ENCODE measurements at regions not wholly inside any gene's neighbourhood (a gene's known extent, or its start where the extent isn't known, plus 50 kb on each side); places are given as distances from the start of the nearest gene placed in this dataset.
"Not testable (repeated sequence)": the region's sequence is repeated elsewhere in the genome, so short reads cannot be mapped to it uniquely, and the experiment has no call there.

DNA sequence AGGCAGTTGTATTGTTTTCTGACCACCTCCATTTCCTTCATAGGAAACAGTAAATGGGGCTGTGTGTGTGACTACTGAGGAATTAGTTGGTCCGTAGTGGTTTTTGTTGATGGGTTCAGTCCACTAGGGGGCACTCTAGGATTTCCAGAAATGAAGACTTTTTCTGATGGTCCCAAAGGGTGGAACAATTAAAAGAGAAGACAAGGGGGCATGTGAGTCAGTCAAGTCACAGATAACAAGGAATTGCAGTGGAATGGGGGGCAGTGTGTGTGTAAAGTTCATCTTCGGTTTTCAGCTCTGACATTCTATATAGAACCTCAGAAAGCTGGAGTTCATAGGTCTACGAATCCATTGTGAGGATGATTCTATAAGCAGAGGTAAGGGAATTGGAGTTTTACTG, 186.6 kb upstream of the OR4E1 start:
- peak; percentile 47 for DNase-seq

DNA sequence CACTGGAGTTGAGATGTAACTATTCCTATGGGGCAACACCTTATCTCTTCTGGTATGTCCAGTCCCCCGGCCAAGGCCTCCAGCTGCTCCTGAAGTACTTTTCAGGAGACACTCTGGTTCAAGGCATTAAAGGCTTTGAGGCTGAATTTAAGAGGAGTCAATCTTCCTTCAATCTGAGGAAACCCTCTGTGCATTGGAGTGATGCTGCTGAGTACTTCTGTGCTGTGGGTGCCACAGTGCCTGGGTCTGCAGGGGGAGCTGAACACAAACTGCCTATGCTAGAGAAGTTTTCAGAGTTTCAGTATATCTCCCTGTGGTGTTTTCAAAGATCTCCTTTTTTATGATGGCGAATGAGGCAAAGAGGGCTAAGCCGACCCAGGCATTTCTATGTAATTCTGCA, 179.2 kb upstream of the OR4E1 start:
- in situ Hi-C loops (cut with HindIII; ENCODE audit: low pct_ligation_motif_present, low pct_unique_long_range_greater_than_20kb, low sequenced_read_pairs) = no loop called here
- DNase-seq = no peak

More for the DNA sequence above, 186.6 kb upstream of the OR4E1 start:
- in situ Hi-C loops (cut with HindIII; ENCODE audit: low pct_ligation_motif_present, low pct_unique_long_range_greater_than_20kb, low sequenced_read_pairs) = no loop called here

DNA sequence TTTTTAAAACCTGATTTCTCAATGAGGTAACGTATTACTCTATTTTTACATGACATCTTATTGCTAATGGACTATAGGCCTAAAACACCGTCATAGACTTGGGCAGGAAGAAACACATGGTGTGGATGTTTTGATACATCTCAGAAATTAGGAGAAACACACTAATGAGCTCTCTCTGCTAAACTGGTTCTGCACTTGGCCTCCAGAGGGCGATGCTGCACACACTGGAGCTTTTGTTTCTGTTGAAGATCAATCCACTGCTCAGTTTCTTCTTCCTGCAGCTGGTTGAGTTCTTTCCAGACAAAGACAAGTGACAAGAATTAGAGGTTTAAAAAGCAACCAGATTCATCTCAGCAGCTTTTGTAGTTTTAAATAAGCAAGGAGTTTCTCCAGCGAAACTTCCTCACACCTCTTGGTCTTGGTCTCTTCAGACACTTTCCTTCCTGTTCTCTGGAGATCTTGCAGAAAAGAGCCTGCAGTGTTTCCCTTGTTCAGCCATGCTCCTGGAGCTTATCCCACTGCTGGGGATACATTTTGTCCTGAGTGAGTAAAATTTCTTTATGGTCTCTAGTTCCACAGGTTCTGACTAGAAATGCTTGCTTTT, 178.5 kb upstream of the OR4E1 start:
- in situ Hi-C loops (cut with HindIII; ENCODE audit: low pct_ligation_motif_present, low pct_unique_long_range_greater_than_20kb, low sequenced_read_pairs) = no loop called here
- DNase-seq = peak; percentile 36

DNA sequence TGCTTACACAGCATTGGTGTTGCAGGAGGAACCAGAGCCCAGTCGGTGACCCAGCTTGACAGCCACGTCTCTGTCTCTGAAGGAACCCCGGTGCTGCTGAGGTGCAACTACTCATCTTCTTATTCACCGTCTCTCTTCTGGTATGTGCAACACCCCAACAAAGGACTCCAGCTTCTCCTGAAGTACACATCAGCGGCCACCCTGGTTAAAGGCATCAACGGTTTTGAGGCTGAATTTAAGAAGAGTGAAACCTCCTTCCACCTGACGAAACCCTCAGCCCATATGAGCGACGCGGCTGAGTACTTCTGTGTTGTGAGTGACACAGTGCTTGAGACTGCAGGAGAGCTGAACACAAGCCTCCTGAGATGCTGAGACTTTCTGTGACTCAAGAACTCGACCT, 173.3 kb upstream of the OR4E1 start:
- DNase-seq; in situ Hi-C loops (cut with HindIII; ENCODE audit: low pct_ligation_motif_present, low pct_unique_long_range_greater_than_20kb, low sequenced_read_pairs): not testable (repeated sequence)

DNA sequence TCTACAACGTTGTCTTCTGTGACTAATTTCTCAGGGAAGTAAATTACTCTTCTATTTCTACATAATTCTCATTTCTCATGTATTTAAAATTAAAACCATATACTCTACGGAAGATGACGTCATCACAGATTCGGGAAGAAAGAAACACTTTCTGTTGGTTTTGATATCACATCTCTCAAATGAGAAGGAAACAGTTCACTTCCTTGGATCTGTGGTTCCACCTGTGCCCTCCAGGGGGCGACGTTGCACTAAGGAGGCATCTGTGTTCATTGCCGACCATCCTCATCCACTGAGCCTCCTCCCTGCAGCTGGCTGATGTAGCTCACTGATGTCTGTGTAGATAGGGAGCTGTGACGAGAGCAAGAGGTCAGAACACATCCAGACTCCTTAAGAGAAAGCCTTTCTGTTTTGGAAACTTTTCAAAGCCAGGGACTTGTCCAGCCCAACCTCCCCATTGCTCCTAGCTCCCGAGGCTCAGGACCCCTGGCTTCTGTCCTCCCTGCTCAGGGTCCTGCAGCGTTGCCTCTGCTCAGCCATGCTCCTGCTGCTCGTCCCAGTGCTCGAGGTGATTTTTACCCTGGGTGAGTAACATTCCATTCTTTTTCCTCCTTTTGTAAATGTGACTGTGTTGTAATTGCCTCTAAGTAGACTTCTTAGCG, 172.7 kb upstream of the OR4E1 start:
- in situ Hi-C loops (cut with HindIII; ENCODE audit: low pct_ligation_motif_present, low pct_unique_long_range_greater_than_20kb, low sequenced_read_pairs) = no loop called here
- DNase-seq = peak; percentile 28

DNA sequence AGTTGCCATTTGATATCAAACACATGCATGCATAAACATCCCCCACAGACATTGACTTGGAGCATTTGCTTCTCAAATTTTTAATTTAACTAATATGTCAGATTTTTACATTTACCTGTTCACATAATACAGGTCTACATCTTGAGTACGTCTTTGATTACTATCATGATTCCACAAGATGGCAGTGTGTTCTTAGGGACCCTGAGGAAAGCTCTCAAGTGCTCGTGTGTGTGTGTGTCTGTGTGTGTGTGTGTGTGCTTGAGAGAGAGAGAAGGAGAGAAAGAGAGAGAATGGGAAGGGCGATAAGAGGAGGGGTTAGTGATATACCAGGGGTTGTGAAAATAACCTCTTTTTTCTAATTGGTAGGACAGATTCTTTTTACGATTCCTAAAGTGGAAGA, 167.1 kb upstream of the OR4E1 start:
- in situ Hi-C loops (cut with HindIII; ENCODE audit: low pct_ligation_motif_present, low pct_unique_long_range_greater_than_20kb, low sequenced_read_pairs) = no loop called here
- peak; percentile 18 for DNase-seq

DNA sequence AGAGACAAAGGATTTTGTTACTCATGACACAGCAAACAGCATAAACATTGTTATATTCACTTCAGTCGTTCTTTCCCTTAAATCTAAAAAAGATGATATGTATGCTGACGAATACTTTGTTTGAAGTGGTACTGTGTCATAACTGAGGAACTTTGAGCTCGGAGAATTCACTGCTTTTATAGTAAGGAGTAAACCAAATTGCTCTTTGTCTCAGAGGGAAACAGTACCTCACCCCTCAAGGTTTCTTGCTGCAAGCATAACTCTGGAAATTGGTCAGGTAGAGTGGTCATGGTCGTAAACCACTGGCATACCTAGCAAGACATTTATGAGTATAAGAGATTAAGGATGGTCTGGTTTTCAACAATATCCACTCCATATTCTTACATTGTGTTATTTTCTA, 160.2 kb upstream of the OR4E1 start:
- in situ Hi-C loops (cut with HindIII; ENCODE audit: low pct_ligation_motif_present, low pct_unique_long_range_greater_than_20kb, low sequenced_read_pairs) = no loop called here
- no peak for DNase-seq

DNA sequence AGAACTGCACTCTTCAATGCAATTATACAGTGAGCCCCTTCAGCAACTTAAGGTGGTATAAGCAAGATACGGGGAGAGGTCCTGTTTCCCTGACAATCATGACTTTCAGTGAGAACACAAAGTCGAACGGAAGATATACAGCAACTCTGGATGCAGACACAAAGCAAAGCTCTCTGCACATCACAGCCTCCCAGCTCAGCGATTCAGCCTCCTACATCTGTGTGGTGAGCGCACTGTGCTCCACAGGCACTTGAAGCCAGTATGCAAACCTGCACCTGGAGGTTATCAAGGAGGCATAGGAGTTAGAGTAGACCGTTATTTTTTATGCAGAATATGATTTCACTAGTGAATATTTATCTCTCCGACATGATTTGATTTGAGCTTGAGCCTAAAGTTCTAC, 152.2 kb upstream of the OR4E1 start:
- in situ Hi-C loops (cut with HindIII; ENCODE audit: low pct_ligation_motif_present, low pct_unique_long_range_greater_than_20kb, low sequenced_read_pairs) = no loop called here

DNA sequence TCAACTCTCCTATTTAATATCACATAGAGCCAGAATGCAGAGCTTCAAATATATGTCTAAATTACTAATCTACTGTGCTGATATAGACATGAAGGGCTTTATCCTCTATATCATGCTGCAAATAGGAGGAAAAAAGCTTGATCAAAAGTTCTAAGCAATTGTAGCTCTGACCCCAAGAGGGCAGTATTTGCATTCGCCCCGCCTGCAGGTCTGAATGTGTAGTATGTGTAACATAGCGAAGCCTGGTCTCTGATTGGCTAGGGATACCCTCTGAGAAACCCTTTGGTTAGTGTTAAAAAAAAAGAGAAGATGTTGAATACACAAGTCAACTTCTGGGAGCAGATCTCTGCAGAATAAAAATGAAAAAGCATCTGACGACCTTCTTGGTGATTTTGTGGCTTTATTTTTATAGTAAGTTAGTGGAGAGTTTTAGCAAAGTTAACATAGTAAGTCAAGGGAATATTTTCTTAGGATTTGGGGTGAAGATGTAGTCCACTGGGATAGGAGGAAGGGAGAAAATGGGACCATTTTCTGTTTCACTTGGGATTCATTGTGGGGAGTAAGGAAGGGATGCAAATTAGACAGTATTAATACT, 151.6 kb upstream of the OR4E1 start:
- in situ Hi-C loops (cut with HindIII; ENCODE audit: low pct_ligation_motif_present, low pct_unique_long_range_greater_than_20kb, low sequenced_read_pairs) = no loop called here
- DNase-seq = peak; percentile 42

More for the DNA sequence above, 152.2 kb upstream of the OR4E1 start:
- no peak for DNase-seq

DNA sequence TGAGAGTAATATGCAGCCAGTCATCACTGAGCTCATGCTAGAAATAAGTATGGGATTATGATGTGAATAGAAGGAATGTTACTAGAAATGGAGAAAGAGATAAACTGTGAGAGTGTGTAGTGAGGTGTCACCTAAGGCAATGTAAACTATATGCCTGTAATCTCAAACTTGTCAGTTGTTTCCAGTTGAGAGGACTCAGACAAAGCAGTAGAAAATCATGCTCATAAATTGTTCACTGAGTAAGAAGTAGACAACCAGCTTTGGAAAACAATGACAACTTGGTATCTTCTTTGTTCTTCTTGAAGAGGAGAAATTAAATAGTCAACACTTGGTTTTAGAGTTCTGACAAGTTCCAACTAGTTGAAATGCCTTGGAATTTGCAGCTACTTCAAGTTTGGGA, 148.5 kb upstream of the OR4E1 start:
- in situ Hi-C loops (cut with HindIII; ENCODE audit: low pct_ligation_motif_present, low pct_unique_long_range_greater_than_20kb, low sequenced_read_pairs) = no loop called here
- no peak for DNase-seq

DNA sequence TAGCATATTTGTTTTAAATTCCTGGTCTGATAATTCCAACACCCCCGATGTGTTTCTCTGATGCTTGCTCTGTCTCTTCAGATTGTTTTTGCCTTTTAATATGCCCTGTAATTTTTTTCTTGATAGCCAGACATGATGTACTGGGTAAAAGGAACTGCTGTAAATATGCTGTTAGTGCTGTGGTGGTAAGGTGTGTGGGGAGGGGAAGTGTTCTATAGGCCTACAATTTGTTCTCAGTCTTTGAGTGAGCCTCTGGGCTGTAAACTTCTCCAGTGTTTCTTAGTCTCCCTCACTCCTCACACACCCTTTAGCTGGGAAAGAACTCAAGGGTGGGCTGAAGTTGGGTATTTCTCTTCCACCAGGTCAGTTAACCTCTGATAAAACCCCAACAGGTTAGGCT, 147.0 kb upstream of the OR4E1 start:
- in situ Hi-C loops (cut with HindIII; ENCODE audit: low pct_ligation_motif_present, low pct_unique_long_range_greater_than_20kb, low sequenced_read_pairs) = no loop called here
- DNase-seq = no peak

DNA sequence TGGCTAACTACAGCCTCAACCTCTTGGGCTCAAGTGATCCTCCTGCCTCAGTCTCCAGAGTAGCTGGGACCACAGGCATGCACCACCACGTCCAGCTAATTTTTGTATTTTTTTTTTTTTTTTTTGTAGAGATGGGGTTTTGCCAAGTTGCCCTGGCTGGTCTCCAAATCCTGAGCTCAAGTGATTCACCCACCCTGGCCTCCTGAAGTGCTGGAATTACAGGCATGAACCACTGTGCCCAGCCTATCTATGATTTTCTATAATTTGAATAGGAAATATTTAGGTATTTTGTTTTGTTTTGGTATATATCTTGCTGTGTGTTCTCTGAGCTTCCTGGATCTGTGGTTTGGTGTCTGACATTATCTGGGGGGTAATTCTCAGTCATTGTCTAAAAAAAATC, 146.3 kb upstream of the OR4E1 start:
- in situ Hi-C loops (cut with HindIII; ENCODE audit: low pct_ligation_motif_present, low pct_unique_long_range_greater_than_20kb, low sequenced_read_pairs); DNase-seq: not testable (repeated sequence)

DNA sequence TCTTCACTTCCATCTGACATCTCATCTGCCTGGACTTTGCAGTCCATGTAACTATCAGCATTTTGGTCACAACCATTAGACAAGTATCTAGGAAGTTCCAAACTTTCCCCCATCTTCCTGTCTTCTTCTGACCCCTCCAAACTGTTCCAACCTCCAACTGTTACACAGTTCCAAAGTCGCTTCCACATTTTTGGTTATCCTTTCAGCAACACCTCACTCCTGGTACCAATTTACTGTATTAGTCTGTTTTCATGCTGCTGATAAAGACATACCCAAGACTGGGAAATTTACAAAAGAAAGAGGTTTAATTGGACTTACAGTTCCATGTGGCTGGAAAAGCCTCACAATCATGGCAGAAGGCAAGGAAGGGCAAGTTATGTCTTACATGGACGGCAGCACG, 143.4 kb upstream of the OR4E1 start:
- in situ Hi-C loops (cut with HindIII; ENCODE audit: low pct_ligation_motif_present, low pct_unique_long_range_greater_than_20kb, low sequenced_read_pairs); DNase-seq: not testable (repeated sequence)

DNA sequence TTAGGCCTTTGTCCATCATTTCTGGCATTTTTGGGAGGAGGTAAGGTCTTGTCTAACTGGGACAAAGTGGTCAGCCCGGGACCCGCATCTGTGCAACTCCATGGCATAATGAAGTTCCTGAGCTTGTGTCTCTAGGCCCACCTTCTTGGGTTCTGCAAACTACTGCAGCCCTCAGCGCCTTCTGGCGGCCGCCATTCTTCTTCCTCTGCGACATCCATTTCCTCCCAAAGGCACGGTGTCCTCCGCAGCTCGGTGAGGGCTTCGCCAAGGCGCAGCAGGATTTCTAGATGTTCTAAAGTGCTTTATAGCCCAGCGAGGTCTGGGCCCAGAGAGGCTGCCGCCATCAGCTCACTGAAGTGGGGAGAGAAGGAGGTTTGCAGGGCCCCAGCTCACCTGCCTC, 134.4 kb upstream of the OR4E1 start:
- no peak for DNase-seq
- in situ Hi-C loops (cut with HindIII; ENCODE audit: low pct_ligation_motif_present, low pct_unique_long_range_greater_than_20kb, low sequenced_read_pairs) = no loop called here

DNA sequence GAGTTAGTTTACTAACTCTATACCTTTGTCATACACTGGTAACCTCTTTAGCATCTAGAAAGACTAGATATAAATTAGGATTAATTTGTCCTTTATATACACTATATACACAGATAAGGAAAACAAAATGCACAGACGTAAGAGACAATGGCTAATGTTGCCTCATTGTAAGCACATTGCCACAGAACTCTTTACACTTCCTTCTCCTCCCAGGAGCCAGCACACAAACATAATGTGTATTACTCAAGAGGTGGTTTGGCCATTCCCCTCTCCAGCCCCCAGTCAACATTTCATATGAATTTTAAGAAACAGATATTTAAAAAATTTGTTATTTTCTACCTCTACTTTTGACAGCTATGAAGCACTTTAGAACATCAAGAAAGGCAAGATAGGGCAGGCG, 131.4 kb upstream of the OR4E1 start:
- in situ Hi-C loops (cut with HindIII; ENCODE audit: low pct_ligation_motif_present, low pct_unique_long_range_greater_than_20kb, low sequenced_read_pairs) = no loop called here
- DNase-seq = no peak

DNA sequence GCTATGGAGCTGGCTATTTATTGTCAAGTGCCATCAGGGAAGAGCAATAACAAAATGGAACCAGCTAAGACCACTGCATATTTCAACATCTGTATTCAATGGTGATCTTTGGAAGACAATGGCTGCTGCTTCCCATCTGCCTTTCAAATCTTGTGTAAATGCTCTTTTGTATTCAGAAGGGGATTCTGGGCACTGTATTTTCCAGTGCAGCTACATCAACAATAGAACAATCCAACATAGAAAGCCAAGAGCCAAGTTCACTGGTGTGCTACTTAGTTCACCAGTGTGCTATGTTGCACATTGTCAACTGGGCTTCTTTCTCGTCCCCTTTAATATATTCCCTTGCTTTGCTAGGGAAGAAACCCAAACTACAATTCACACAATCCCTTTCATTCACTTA, 128.8 kb upstream of the OR4E1 start:
- in situ Hi-C loops (cut with HindIII; ENCODE audit: low pct_ligation_motif_present, low pct_unique_long_range_greater_than_20kb, low sequenced_read_pairs) = no loop called here
- DNase-seq = no peak

DNA sequence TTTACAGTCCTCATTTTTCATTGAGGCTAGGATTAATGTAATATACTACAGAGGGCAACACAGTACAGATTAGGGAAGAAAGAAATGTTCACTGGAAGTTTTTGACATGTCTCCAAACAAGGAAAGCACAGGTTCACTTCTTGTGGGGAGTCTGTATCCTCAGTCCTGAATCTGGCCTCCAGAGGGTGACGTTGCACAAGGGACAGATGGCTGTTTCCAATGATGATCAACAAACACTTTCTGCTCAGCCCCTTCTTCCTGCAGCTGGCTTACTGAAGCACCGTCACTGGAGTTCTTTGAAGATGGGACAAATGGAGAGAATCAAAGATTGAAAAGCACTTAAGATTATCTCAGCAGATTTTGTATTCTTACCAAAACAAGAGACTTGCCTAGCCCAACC, 123.3 kb upstream of the OR4E1 start:
- no peak for DNase-seq
- in situ Hi-C loops (cut with HindIII; ENCODE audit: low pct_ligation_motif_present, low pct_unique_long_range_greater_than_20kb, low sequenced_read_pairs) = no loop called here

DNA sequence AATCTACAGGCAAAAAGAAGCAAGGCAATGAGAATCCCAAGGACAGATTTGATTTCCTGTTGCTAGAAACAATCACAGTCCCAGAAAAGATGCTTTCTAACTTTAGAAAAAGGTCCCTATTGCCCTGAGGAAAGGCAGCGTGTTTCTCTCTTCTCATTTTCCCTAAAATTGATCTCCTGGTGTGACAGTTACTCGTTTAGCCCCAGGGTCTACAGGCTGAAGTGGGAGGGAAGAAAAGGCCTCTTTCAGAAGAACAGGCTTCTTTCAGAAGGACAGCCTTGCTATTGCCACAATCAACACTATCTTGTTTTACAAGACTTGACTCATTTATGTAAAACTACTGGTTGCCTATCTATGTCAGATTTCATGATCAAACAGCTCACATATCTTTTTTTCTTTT, 121.8 kb upstream of the OR4E1 start:
- in situ Hi-C loops (cut with HindIII; ENCODE audit: low pct_ligation_motif_present, low pct_unique_long_range_greater_than_20kb, low sequenced_read_pairs) = no loop called here
- no peak for DNase-seq

DNA sequence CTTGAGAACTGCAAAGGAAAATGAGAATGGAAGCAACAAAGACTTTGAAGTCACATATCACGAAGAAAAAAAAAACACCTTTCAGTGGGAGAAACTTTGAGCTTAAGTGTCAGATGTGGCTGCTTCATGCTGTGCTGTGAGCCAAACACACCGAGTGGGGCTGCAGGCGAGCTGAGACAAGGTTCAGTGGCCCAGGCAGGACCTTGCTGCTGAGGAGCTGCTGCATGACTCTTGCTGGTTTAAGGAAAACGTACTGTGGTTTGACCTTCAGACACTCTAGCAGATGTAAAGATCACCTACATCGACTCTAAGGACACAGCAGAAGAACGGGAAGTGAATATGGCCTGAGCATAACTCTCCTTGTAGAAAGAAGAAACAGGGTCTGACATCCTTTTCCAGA, 118.1 kb upstream of the OR4E1 start:
- no peak for DNase-seq
- in situ Hi-C loops (cut with HindIII; ENCODE audit: low pct_ligation_motif_present, low pct_unique_long_range_greater_than_20kb, low sequenced_read_pairs) = no loop called here

DNA sequence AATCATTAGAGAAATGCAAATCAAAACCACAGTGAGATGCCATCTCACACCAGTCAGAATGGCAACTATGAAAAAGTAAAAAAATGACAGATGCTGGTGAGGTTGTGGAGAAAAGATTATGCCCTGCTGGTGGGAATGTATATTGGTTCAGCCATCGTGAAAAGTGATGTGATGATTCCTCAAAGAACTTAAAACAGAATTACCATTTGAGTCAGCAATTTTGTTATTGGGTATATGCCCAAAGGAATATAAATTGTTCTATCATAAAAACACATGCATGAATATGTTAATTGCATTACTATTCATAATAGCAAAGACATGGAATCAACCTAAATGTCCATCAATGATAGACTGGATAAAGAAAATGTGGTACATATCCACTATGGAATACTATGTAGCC, 115.1 kb upstream of the OR4E1 start:
- DNase-seq; in situ Hi-C loops (cut with HindIII; ENCODE audit: low pct_ligation_motif_present, low pct_unique_long_range_greater_than_20kb, low sequenced_read_pairs): not testable (repeated sequence)
